Mesothelial cell of epicardium (in vitro differentiated cells): ENCODE measurements at regions not wholly inside any gene's neighbourhood (a gene's known extent, or its start where the extent isn't known, plus 50 kb on each side); places are given as distances from the start of the nearest gene placed in this dataset.

Source experiments
- DNase-seq, 2 experiments: peaks; one replicate each; pipeline ENCODE4 v3.0.0; 2021; ENCODE audit warnings: low spot score in 2 of 2; ENCODE audit not compliant: unreplicated experiment in 2 of 2
- H3K27ac Mint-ChIP-seq: 2 replicates; pipeline ENCODE4 v1.8.0; 2021; ENCODE audit warnings: mixed read lengths
- H3K27me3 Mint-ChIP-seq: 2 replicates; pipeline ENCODE4 v1.8.0; 2021; ENCODE audit warnings: low read depth, mixed read lengths
- H3K36me3 Mint-ChIP-seq: 2 replicates; pipeline ENCODE4 v1.8.0; 2021; ENCODE audit warnings: mixed read lengths
- H3K4me1 Mint-ChIP-seq: 2 replicates; pipeline ENCODE4 v1.8.0; 2021; ENCODE audit warnings: mixed read lengths
- H3K4me3 Mint-ChIP-seq: 2 replicates; pipeline ENCODE4 v1.8.0; 2021; ENCODE audit warnings: mild to moderate bottlenecking, moderate library complexity, mixed read lengths
- H3K9me3 Mint-ChIP-seq: 2 replicates; pipeline ENCODE4 v1.8.0; 2021; ENCODE audit warnings: mixed read lengths
- CTCF ChIP-seq: fragments of 200-600 bp; sonication (generic); IDR thresholded peaks from one replicate; pipeline ENCODE4 v1.5.0; 2021; ENCODE audit warnings: antibody characterized with exemption; ENCODE audit not compliant: unreplicated experiment

- DNase-seq = no peak
- no peak for TF ChIP-seq CTCF
- peaks cover 2% of the 10 kb centered on the region for H3K4me1 Mint-ChIP-seq
- H3K9me3 Mint-ChIP-seq = no peaks in the 10 kb centered on the region
- no peak overlapping the region for H3K27ac Mint-ChIP-seq
- no peak overlapping the region for H3K4me3 Mint-ChIP-seq
- no peaks in the 10 kb centered on the region for H3K36me3 Mint-ChIP-seq
- H3K27me3 Mint-ChIP-seq = no peaks in the 10 kb centered on the region
Observed at GRCh38 chr2:34099377-34099776, 500.3 kb upstream of the FAM98A start.

GRCh38 chr2:34098256-34098655 is 499.2 kb upstream of the FAM98A start:
- no peak for TF ChIP-seq CTCF
- Mint-ChIP-seq H3K9me3 (no peaks in the 10 kb centered on the region), H3K4me1 (peaks cover 2% of the 10 kb centered on the region), H3K27ac (no peak overlapping the region), H3K36me3 (no peaks in the 10 kb centered on the region), H3K27me3 (no peaks in the 10 kb centered on the region), H3K4me3 (no peak overlapping the region)
- no peak for DNase-seq

- H3K9me3 Mint-ChIP-seq = no peaks in the 10 kb centered on the region
- peaks cover 2% of the 10 kb centered on the region for H3K4me1 Mint-ChIP-seq
- no peaks in the 10 kb centered on the region for H3K36me3 Mint-ChIP-seq
- TF ChIP-seq CTCF = peak; percentile 90
- no peak overlapping the region for H3K27ac Mint-ChIP-seq
- no peak overlapping the region for H3K4me3 Mint-ChIP-seq
- peak; percentile 32 to 68 for DNase-seq
- no peaks in the 10 kb centered on the region for H3K27me3 Mint-ChIP-seq
Observed at GRCh38 chr2:34096562-34097171, 497.6 kb upstream of the FAM98A start.

GRCh38 chr2:34093790-34094189 is 494.7 kb upstream of the FAM98A start:
- TF ChIP-seq CTCF = no peak
- H3K9me3 Mint-ChIP-seq = no peaks in the 10 kb centered on the region
- H3K4me3 Mint-ChIP-seq = no peak overlapping the region
- H3K4me1 Mint-ChIP-seq = no peaks in the 10 kb centered on the region
- DNase-seq = no peak
- H3K27me3 Mint-ChIP-seq = no peaks in the 10 kb centered on the region
- no peaks in the 10 kb centered on the region for H3K36me3 Mint-ChIP-seq
- no peak overlapping the region for H3K27ac Mint-ChIP-seq

- Mint-ChIP-seq H3K4me1 (no peaks in the 10 kb centered on the region), H3K9me3 (peaks cover 4% of the 10 kb centered on the region), H3K27me3 (no peaks in the 10 kb centered on the region), H3K27ac (no peak overlapping the region), H3K4me3 (no peak overlapping the region), H3K36me3 (no peaks in the 10 kb centered on the region)
- no peak for DNase-seq
- no peak for TF ChIP-seq CTCF
Observed at GRCh38 chr2:34070196-34070595, 471.1 kb upstream of the FAM98A start.

- H3K9me3 Mint-ChIP-seq = peaks cover 4% of the 10 kb centered on the region
- H3K27me3 Mint-ChIP-seq = no peaks in the 10 kb centered on the region
- no peaks in the 10 kb centered on the region for H3K4me1 Mint-ChIP-seq
- DNase-seq = no peak
- no peak overlapping the region for H3K27ac Mint-ChIP-seq
- no peak overlapping the region for H3K4me3 Mint-ChIP-seq
- no peaks in the 10 kb centered on the region for H3K36me3 Mint-ChIP-seq
- no peak for TF ChIP-seq CTCF
Observed at GRCh38 chr2:34069604-34070003, 470.5 kb upstream of the FAM98A start.
